ENCODE measurements at regions not wholly inside any gene's neighbourhood (a gene's known extent, or its start where the extent isn't known, plus 50 kb on each side); places are given as distances from the start of the nearest gene placed in this dataset.

DNA sequence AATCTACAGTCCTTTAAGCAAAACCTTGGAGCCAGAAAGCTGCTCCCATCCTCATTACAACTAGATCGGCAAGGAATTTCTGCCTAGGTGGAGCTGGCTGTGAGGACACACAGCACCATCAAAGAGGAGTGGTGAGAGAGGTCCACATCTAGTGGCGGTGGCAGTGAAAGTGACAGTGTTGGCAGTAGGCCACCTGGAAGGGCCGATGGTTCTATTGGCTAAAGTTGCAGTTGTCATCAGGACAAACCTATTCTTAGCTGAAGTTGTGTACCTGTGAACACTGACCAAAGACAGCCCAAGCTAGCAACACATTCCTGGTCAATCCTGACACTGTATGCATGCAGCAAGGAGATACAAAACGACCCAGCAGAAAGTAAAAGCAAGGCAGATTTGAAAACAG is 218.1 kb upstream of the CHAC2 start:
- Mint-ChIP-seq H3K36me3 (ENCODE audit: low read depth) (peaks cover 9% of the 10 kb centered on the region; the same call in 1 of the 3 replicates), H3K4me1 (no peaks in the 10 kb centered on the region), H3K27ac (no peak overlapping the region), H3K4me3 (no peak overlapping the region), H3K9me3 (peaks cover 26% of the 10 kb centered on the region), H3K27me3 (ENCODE audit: insufficient read depth, low read depth, poor library complexity) (peaks cover 1% of the 10 kb centered on the region)
- Histone ChIP-seq H3F3A (replicated peaks; ENCODE audit: low read depth) (no peaks in the 10 kb centered on the region), H3K27ac (ENCODE audit: low read depth) (no peak overlapping the region), H3K79me2 (replicated peaks; ENCODE audit: insufficient read depth) (no peaks in the 10 kb centered on the region), H4K20me1 (replicated peaks; ENCODE audit: insufficient read depth) (no peaks in the 10 kb centered on the region), H3K4me2 (no peak overlapping the region), H3K4me3 (no peak overlapping the region), H2AFZ (peak overlapping the region; percentile 69; the same call in 1 of the 2 replicates), H3K4me1 (ENCODE audit: insufficient read depth) (no peaks in the 10 kb centered on the region), H3K36me3 (ENCODE audit: insufficient read depth) (no peaks in the 10 kb centered on the region), H3K9me2 (ENCODE audit: insufficient read depth) (no peaks in the 10 kb centered on the region), H3K27me3 (ENCODE audit: insufficient read depth) (no peaks in the 10 kb centered on the region)
- DNase-seq (ENCODE audit: low spot score): peak; percentile 5
- ATAC-seq: no peak
- TF ChIP-seq STAT1 (IDR thresholded peaks at IDR 0.05; ENCODE audit: unreplicated experiment) (no peak), ZNF331 (CRISPR knock-in tag; IDR thresholded peaks at IDR 0.05; ENCODE audit: low read depth) (no peak), JUNB (IDR thresholded peaks at IDR 0.05; ENCODE audit: unreplicated experiment) (no peak), ZNF114 (CRISPR knock-in tag; IDR thresholded peaks at IDR 0.05) (no peak), EZH2 (IDR thresholded peaks at IDR 0.05; ENCODE audit: low read depth, unreplicated experiment) (no peak), EZH2phosphoT487 (IDR thresholded peaks at IDR 0.05; ENCODE audit: unreplicated experiment) (no peak), POLR2AphosphoS5 (IDR thresholded peaks at IDR 0.05; ENCODE audit: low read depth) (no peak), CREB1 (CRISPR knock-in tag; IDR thresholded peaks at IDR 0.05; ENCODE audit: low read depth) (no peak), NANOG (IDR thresholded peaks at IDR 0.05; ENCODE audit: borderline replicate concordance) (no peak)
- TF ChIP-seq, protein P1, sequence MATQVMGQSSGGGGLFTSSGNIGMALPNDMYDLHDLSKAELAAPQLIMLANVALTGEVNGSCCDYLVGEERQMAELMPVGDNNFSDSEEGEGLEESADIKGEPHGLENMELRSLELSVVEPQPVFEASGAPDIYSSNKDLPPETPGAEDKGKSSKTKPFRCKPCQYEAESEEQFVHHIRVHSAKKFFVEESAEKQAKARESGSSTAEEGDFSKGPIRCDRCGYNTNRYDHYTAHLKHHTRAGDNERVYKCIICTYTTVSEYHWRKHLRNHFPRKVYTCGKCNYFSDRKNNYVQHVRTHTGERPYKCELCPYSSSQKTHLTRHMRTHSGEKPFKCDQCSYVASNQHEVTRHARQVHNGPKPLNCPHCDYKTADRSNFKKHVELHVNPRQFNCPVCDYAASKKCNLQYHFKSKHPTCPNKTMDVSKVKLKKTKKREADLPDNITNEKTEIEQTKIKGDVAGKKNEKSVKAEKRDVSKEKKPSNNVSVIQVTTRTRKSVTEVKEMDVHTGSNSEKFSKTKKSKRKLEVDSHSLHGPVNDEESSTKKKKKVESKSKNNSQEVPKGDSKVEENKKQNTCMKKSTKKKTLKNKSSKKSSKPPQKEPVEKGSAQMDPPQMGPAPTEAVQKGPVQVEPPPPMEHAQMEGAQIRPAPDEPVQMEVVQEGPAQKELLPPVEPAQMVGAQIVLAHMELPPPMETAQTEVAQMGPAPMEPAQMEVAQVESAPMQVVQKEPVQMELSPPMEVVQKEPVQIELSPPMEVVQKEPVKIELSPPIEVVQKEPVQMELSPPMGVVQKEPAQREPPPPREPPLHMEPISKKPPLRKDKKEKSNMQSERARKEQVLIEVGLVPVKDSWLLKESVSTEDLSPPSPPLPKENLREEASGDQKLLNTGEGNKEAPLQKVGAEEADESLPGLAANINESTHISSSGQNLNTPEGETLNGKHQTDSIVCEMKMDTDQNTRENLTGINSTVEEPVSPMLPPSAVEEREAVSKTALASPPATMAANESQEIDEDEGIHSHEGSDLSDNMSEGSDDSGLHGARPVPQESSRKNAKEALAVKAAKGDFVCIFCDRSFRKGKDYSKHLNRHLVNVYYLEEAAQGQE (IDR thresholded peaks at IDR 0.05; ENCODE audit: unreplicated experiment): no peak
- TF ChIP-seq, protein P2, sequence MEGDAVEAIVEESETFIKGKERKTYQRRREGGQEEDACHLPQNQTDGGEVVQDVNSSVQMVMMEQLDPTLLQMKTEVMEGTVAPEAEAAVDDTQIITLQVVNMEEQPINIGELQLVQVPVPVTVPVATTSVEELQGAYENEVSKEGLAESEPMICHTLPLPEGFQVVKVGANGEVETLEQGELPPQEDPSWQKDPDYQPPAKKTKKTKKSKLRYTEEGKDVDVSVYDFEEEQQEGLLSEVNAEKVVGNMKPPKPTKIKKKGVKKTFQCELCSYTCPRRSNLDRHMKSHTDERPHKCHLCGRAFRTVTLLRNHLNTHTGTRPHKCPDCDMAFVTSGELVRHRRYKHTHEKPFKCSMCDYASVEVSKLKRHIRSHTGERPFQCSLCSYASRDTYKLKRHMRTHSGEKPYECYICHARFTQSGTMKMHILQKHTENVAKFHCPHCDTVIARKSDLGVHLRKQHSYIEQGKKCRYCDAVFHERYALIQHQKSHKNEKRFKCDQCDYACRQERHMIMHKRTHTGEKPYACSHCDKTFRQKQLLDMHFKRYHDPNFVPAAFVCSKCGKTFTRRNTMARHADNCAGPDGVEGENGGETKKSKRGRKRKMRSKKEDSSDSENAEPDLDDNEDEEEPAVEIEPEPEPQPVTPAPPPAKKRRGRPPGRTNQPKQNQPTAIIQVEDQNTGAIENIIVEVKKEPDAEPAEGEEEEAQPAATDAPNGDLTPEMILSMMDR (conservative IDR thresholded peaks at IDR 0.05; ENCODE audit: low read depth in 2 of 2): no peak
- TF ChIP-seq, protein P3, sequence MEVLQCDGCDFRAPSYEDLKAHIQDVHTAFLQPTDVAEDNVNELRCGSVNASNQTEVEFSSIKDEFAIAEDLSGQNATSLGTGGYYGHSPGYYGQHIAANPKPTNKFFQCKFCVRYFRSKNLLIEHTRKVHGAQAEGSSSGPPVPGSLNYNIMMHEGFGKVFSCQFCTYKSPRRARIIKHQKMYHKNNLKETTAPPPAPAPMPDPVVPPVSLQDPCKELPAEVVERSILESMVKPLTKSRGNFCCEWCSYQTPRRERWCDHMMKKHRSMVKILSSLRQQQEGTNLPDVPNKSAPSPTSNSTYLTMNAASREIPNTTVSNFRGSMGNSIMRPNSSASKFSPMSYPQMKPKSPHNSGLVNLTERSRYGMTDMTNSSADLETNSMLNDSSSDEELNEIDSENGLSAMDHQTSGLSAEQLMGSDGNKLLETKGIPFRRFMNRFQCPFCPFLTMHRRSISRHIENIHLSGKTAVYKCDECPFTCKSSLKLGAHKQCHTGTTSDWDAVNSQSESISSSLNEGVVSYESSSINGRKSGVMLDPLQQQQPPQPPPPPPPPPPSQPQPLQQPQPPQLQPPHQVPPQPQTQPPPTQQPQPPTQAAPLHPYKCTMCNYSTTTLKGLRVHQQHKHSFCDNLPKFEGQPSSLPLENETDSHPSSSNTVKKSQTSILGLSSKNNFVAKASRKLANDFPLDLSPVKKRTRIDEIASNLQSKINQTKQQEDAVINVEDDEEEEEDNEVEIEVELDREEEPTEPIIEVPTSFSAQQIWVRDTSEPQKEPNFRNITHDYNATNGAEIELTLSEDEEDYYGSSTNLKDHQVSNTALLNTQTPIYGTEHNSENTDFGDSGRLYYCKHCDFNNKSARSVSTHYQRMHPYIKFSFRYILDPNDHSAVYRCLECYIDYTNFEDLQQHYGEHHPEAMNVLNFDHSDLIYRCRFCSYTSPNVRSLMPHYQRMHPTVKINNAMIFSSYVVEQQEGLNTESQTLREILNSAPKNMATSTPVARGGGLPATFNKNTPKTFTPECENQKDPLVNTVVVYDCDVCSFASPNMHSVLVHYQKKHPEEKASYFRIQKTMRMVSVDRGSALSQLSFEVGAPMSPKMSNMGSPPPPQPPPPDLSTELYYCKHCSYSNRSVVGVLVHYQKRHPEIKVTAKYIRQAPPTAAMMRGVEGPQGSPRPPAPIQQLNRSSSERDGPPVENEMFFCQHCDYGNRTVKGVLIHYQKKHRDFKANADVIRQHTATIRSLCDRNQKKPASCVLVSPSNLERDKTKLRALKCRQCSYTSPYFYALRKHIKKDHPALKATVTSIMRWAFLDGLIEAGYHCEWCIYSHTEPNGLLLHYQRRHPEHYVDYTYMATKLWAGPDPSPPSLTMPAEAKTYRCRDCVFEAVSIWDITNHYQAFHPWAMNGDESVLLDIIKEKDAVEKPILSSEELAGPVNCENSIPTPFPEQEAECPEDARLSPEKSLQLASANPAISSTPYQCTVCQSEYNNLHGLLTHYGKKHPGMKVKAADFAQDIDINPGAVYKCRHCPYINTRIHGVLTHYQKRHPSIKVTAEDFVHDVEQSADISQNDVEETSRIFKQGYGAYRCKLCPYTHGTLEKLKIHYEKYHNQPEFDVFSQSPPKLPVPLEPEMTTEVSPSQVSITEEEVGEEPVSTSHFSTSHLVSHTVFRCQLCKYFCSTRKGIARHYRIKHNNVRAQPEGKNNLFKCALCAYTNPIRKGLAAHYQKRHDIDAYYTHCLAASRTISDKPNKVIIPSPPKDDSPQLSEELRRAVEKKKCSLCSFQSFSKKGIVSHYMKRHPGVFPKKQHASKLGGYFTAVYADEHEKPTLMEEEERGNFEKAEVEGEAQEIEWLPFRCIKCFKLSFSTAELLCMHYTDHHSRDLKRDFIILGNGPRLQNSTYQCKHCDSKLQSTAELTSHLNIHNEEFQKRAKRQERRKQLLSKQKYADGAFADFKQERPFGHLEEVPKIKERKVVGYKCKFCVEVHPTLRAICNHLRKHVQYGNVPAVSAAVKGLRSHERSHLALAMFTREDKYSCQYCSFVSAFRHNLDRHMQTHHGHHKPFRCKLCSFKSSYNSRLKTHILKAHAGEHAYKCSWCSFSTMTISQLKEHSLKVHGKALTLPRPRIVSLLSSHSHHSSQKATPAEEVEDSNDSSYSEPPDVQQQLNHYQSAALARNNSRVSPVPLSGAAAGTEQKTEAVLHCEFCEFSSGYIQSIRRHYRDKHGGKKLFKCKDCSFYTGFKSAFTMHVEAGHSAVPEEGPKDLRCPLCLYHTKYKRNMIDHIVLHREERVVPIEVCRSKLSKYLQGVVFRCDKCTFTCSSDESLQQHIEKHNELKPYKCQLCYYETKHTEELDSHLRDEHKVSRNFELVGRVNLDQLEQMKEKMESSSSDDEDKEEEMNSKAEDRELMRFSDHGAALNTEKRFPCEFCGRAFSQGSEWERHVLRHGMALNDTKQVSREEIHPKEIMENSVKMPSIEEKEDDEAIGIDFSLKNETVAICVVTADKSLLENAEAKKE (CRISPR knock-in tag; IDR thresholded peaks at IDR 0.05): no peak
- TF ChIP-seq, protein P4, sequence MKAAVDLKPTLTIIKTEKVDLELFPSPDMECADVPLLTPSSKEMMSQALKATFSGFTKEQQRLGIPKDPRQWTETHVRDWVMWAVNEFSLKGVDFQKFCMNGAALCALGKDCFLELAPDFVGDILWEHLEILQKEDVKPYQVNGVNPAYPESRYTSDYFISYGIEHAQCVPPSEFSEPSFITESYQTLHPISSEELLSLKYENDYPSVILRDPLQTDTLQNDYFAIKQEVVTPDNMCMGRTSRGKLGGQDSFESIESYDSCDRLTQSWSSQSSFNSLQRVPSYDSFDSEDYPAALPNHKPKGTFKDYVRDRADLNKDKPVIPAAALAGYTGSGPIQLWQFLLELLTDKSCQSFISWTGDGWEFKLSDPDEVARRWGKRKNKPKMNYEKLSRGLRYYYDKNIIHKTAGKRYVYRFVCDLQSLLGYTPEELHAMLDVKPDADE (IDR thresholded peaks at IDR 0.05): no peak

Measured in GM23338 (cell line).